ENCODE measurements at regions not wholly inside any gene's neighbourhood (a gene's known extent, or its start where the extent isn't known, plus 50 kb on each side); places are given as distances from the start of the nearest gene placed in this dataset.
"Not testable (repeated sequence)": the region's sequence is repeated elsewhere in the genome, so short reads cannot be mapped to it uniquely, and the experiment has no call there.

GRCh38 chr16:25637236-25637635 lies 54.5 kb upstream of the HS3ST4 start:
- no peak for DNase-seq (ENCODE audit: low read depth)

- no peak for DNase-seq (ENCODE audit: low read depth)
Observed at GRCh38 chr16:25636662-25637061, 55.1 kb upstream of the HS3ST4 start.

GRCh38 chr16:25635454-25635853 lies 56.3 kb upstream of the HS3ST4 start:
- DNase-seq (ENCODE audit: low read depth), result no peak

GRCh38 chr16:25633549-25633948 lies 58.2 kb upstream of the HS3ST4 start:
- DNase-seq (ENCODE audit: low read depth), result no peak

GRCh38 chr16:25628766-25629165 lies 63.0 kb upstream of the HS3ST4 start:
- DNase-seq (ENCODE audit: low read depth), result no peak

GRCh38 chr16:25627641-25628040 lies 64.1 kb upstream of the HS3ST4 start:
- DNase-seq (ENCODE audit: low read depth), result no peak

- no peak for DNase-seq (ENCODE audit: low read depth)
Observed at GRCh38 chr16:25626172-25626571, 65.6 kb upstream of the HS3ST4 start.

GRCh38 chr16:25625620-25626019 lies 66.1 kb upstream of the HS3ST4 start:
- no peak for DNase-seq (ENCODE audit: low read depth)

GRCh38 chr16:25614716-25615265 lies 77.0 kb upstream of the HS3ST4 start:
- DNase-seq (ENCODE audit: low read depth), result no peak

GRCh38 chr16:25613931-25614330 lies 77.8 kb upstream of the HS3ST4 start:
- DNase-seq (ENCODE audit: low read depth), result no peak

- DNase-seq (ENCODE audit: low read depth), result no peak
Observed at GRCh38 chr16:25608002-25608401, 83.8 kb upstream of the HS3ST4 start.

GRCh38 chr16:25606069-25606468 lies 85.7 kb upstream of the HS3ST4 start:
- no peak for DNase-seq (ENCODE audit: low read depth)

- no peak for DNase-seq (ENCODE audit: low read depth)
Observed at GRCh38 chr16:25605381-25605780, 86.4 kb upstream of the HS3ST4 start.

GRCh38 chr16:25601306-25601705 lies 90.5 kb upstream of the HS3ST4 start:
- not testable (repeated sequence) for DNase-seq (ENCODE audit: low read depth)

- DNase-seq (ENCODE audit: low read depth), result no peak
Observed at GRCh38 chr16:25596194-25596593, 95.6 kb upstream of the HS3ST4 start.

- no peak for DNase-seq (ENCODE audit: low read depth)
Observed at GRCh38 chr16:25593260-25593659, 98.5 kb upstream of the HS3ST4 start.

GRCh38 chr16:25587783-25588182 lies 104.0 kb upstream of the HS3ST4 start:
- DNase-seq (ENCODE audit: low read depth), result no peak

GRCh38 chr16:25586826-25587225 lies 104.9 kb upstream of the HS3ST4 start:
- DNase-seq (ENCODE audit: low read depth), result no peak

- no peak for DNase-seq (ENCODE audit: low read depth)
Observed at GRCh38 chr16:25585526-25585925, 106.2 kb upstream of the HS3ST4 start.

GRCh38 chr16:25580041-25580440 lies 111.7 kb upstream of the HS3ST4 start:
- DNase-seq (ENCODE audit: low read depth), result no peak

- no peak for DNase-seq (ENCODE audit: low read depth)
Observed at GRCh38 chr16:25575363-25575762, 116.4 kb upstream of the HS3ST4 start.

- no peak for DNase-seq (ENCODE audit: low read depth)
Observed at GRCh38 chr16:25571712-25572111, 120.0 kb upstream of the HS3ST4 start.

GRCh38 chr16:25570131-25570530 lies 121.6 kb upstream of the HS3ST4 start:
- no peak for DNase-seq (ENCODE audit: low read depth)

- no peak for DNase-seq (ENCODE audit: low read depth)
Observed at GRCh38 chr16:25568991-25569390, 122.8 kb upstream of the HS3ST4 start.

GRCh38 chr16:25566183-25566582 lies 125.6 kb upstream of the HS3ST4 start:
- DNase-seq (ENCODE audit: low read depth), result no peak

All from GM04503 (cell line).